Vagina (tissue), 2 donors: ENCODE measurements at regions not wholly inside any gene's neighbourhood (a gene's known extent, or its start where the extent isn't known, plus 50 kb on each side); places are given as distances from the start of the nearest gene placed in this dataset.
A peak's percentile ranks its signal among the peaks of the same experiment; 100 is the strongest.

Experiments
- DNase-seq, 2 donors: peaks; one replicate each; pipeline ENCODE4 v3.0.0-alpha.2; 2017; ENCODE audit errors: extremely low spot score in 2 of 2
- H3K27ac ChIP-seq: fragments of 200-600 bp; sonication (generic); one replicate; pipeline ENCODE4 v1.5.1; 2019
- H3K27me3 ChIP-seq: fragments of 200-600 bp; sonication (generic); one replicate; pipeline ENCODE4 v1.5.1; 2019
- H3K36me3 ChIP-seq, 2 donors: fragments of 200-600 bp; sonication (generic); one replicate each; pipeline ENCODE4 v1.5.1; 2017 to 2019
- H3K4me1 ChIP-seq: fragments of 200-600 bp; sonication (generic); one replicate; pipeline ENCODE4 v1.5.1; 2019
- H3K4me3 ChIP-seq, 2 donors: fragments of 200-600 bp; sonication (generic); 1 replicate in 1 of 2; 2 replicates in 1 of 2; pipeline ENCODE4 v1.5.1; 2016 to 2019
- H3K9me3 ChIP-seq: fragments of 200-600 bp; sonication (generic); one replicate; pipeline ENCODE4 v1.5.1; 2019
- POLR2A ChIP-seq, 2 donors: fragments of 450-650 bp; IDR thresholded peaks; one replicate each; pipeline ENCODE4 v1.6.1; 2017; ENCODE audit warnings: antibody characterized with exemption in 2 of 2, mild to moderate bottlenecking in 2 of 2, moderate library complexity in 2 of 2
- POLR2AphosphoS5 ChIP-seq, 2 donors: sonication (generic); formaldehyde crosslinking; IDR thresholded peaks; one replicate each; pipeline ENCODE4 v1.9.0; 2017; ENCODE audit warnings: antibody characterized with exemption in 2 of 2, mild to moderate bottlenecking in 2 of 2, low read depth in 1 of 2; ENCODE audit not compliant: insufficient read depth in 1 of 2
- intact Hi-C: fragments of 100-400 bp; cut with DNase I; formaldehyde crosslinking; loops from one replicate; pipeline ENCODE4 v1.15.1; 2023
- TF ChIP-seq, protein P1 (sequence below), 3 experiments: fragments of 450-650 bp in 2 of 3; fragments of 200-600 bp in 1 of 3; sonication (generic) in 1 of 3; IDR thresholded peaks; one replicate each; pipeline ENCODE4 v1.5.1; 2017 to 2019; ENCODE audit warnings: antibody characterized with exemption in 3 of 3, mild to moderate bottlenecking in 2 of 3, moderate library complexity in 2 of 3

DNA sequence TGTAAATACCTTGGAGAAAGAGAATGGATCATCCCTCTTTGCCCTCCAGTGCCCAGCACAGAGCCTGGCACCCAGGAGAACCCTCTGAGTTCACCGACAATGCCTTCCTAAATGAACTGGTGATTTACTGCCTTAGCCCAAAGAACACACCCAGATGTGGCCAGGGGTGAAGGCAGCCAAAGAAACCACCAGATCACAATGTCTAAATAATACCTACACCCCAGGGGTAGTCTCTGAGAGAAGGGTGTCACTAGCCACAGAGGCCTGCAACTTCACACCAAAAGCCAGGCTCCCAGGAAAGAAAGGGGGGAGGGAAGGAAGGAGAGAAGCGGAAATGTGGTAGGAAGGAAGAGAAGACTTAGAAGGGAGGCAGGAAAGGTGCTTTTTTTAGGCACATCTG lies 65.7 kb downstream of the RPL27A start:
- Histone ChIP-seq H3K9me3 (no peaks in the 10 kb centered on the region), H3K36me3 (no peaks in the 10 kb centered on the region), H3K27ac (no peak overlapping the region), H3K27me3 (no peaks in the 10 kb centered on the region), H3K4me3 (no peak overlapping the region), H3K4me1 (peaks cover 20% of the 10 kb centered on the region)
- intact Hi-C loops: no loop called here
- no peak for DNase-seq
- no peak for TF ChIP-seq POLR2A (IDR thresholded peaks at IDR 0.05)
- TF ChIP-seq, protein P1, sequence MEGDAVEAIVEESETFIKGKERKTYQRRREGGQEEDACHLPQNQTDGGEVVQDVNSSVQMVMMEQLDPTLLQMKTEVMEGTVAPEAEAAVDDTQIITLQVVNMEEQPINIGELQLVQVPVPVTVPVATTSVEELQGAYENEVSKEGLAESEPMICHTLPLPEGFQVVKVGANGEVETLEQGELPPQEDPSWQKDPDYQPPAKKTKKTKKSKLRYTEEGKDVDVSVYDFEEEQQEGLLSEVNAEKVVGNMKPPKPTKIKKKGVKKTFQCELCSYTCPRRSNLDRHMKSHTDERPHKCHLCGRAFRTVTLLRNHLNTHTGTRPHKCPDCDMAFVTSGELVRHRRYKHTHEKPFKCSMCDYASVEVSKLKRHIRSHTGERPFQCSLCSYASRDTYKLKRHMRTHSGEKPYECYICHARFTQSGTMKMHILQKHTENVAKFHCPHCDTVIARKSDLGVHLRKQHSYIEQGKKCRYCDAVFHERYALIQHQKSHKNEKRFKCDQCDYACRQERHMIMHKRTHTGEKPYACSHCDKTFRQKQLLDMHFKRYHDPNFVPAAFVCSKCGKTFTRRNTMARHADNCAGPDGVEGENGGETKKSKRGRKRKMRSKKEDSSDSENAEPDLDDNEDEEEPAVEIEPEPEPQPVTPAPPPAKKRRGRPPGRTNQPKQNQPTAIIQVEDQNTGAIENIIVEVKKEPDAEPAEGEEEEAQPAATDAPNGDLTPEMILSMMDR (IDR thresholded peaks at IDR 0.05): no peak
- no peak for TF ChIP-seq POLR2AphosphoS5 (IDR thresholded peaks at IDR 0.05; ENCODE audit: insufficient read depth in 1 of 2, low read depth in 1 of 2)

DNA sequence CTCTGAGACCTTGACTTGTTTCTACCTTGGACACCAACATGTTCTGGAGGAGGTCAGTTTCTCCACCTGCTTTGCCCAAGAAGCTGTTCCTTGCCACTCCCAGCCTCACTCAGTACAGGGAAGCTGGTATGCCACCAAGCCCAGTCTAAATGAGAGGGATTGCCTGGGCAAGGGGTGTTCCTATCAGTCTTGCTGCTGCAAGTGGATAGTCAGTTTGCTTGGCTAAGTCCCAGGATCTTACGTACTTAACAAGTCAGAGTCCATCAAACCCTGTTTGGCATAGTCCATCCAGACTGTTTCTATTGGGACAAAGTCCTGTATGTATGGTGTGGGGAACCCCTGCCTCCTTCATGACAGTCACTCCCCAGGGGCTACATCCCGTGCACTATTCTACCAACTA lies 66.6 kb downstream of the RPL27A start:
- Histone ChIP-seq H3K4me1 (peaks cover 20% of the 10 kb centered on the region), H3K9me3 (no peaks in the 10 kb centered on the region), H3K4me3 (no peak overlapping the region), H3K27ac (no peak overlapping the region), H3K27me3 (no peaks in the 10 kb centered on the region), H3K36me3 (no peaks in the 10 kb centered on the region)
- intact Hi-C loops: no loop called here
- DNase-seq: no peak
- TF ChIP-seq, protein P1 (IDR thresholded peaks at IDR 0.05): no peak
- TF ChIP-seq POLR2AphosphoS5 (IDR thresholded peaks at IDR 0.05; ENCODE audit: insufficient read depth in 1 of 2, low read depth in 1 of 2) (no peak), POLR2A (IDR thresholded peaks at IDR 0.05) (no peak)

DNA sequence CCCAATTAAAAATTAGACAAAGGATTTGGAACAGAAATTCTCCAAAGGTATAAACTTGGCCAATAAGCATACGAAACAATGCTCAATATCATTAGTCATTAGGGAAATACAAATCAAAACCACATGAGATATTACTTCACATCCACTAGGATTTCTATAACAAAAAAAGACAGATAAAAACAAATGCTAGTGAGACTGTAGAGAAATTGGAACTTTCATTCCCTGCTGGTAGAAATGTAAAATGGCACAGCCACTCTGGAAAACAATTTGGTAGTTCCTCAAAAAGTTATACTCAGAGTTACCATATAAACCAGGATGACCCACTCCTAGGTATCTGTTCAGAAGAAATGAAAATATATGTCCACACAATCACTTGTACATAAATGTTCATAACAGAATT lies 71.6 kb downstream of the RPL27A start:
- H3K36me3 ChIP-seq: no peaks in the 10 kb centered on the region
- H3K4me1 ChIP-seq: peaks cover 39% of the 10 kb centered on the region
- no peak overlapping the region for H3K27ac ChIP-seq
- intact Hi-C loops: no loop called here
- no peaks in the 10 kb centered on the region for H3K27me3 ChIP-seq
- no peak for TF ChIP-seq POLR2AphosphoS5 (IDR thresholded peaks at IDR 0.05; ENCODE audit: insufficient read depth in 1 of 2, low read depth in 1 of 2)
- TF ChIP-seq, protein P1 (IDR thresholded peaks at IDR 0.05): peak in 1 of 3 experiments; percentile 5
- no peak overlapping the region for H3K4me3 ChIP-seq
- DNase-seq: no peak
- H3K9me3 ChIP-seq: no peaks in the 10 kb centered on the region

DNA sequence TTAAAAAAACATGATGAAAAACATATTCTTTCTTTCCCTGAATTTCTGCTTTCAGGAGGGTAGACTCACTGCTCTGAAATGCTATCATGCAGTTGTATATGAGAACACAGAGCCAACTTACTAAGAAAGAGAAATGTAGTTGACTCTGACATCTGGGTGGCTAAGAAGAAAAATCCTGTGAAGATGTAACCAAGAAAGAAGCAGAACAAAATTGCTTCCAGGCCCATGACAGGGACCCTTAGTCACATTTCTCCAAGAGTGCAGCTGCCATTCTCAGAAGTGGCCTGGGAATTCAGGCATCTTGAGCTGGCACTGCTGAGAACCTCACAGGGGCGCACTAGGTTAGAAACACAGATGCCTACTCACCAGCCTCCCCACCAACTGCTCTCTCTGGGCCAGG lies 73.6 kb downstream of the RPL27A start:
- no peak for DNase-seq
- H3K4me1 ChIP-seq: peaks cover 48% of the 10 kb centered on the region
- TF ChIP-seq POLR2AphosphoS5 (IDR thresholded peaks at IDR 0.05; ENCODE audit: insufficient read depth in 1 of 2, low read depth in 1 of 2) (no peak), POLR2A (IDR thresholded peaks at IDR 0.05) (no peak)
- TF ChIP-seq, protein P1 (IDR thresholded peaks at IDR 0.05): no peak
- H3K27ac ChIP-seq: peak overlapping the region; percentile 38
- no peaks in the 10 kb centered on the region for H3K27me3 ChIP-seq
- H3K9me3 ChIP-seq: no peaks in the 10 kb centered on the region
- no peaks in the 10 kb centered on the region for H3K36me3 ChIP-seq
- H3K4me3 ChIP-seq: no peak overlapping the region
- intact Hi-C loops: no loop called here

DNA sequence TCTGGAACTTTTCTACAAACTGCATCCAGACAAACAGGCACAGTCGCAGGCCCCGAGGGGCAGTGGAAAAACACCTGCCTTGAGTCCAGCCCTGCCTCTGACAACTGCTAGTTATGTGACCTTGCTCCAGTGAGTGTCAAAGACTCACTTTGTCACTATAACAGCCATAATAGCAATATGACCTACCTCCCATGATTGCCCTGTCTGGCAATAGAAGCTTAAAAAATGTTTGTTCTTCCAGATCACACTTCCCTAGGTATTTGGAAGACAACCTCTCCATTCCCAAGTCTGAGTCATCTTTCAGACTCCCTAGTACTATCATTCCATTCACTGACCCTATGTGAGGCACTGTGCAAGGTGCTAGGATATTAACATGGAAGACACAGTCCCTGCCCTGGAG lies 74.5 kb downstream of the RPL27A start:
- TF ChIP-seq, protein P1 (IDR thresholded peaks at IDR 0.05): no peak
- TF ChIP-seq POLR2A (IDR thresholded peaks at IDR 0.05): no peak
- TF ChIP-seq POLR2AphosphoS5 (IDR thresholded peaks at IDR 0.05; ENCODE audit: insufficient read depth in 1 of 2, low read depth in 1 of 2): no peak
- Histone ChIP-seq H3K27me3 (no peaks in the 10 kb centered on the region), H3K36me3 (no peaks in the 10 kb centered on the region), H3K4me1 (peaks cover 52% of the 10 kb centered on the region), H3K27ac (peak overlapping the region; percentile 38), H3K4me3 (no peak overlapping the region), H3K9me3 (no peaks in the 10 kb centered on the region)
- intact Hi-C loops: no loop called here
- no peak for DNase-seq
